ENCODE measurements at regions not wholly inside any gene's neighbourhood (a gene's known extent, or its start where the extent isn't known, plus 50 kb on each side); places are given as distances from the start of the nearest gene placed in this dataset.

DNA sequence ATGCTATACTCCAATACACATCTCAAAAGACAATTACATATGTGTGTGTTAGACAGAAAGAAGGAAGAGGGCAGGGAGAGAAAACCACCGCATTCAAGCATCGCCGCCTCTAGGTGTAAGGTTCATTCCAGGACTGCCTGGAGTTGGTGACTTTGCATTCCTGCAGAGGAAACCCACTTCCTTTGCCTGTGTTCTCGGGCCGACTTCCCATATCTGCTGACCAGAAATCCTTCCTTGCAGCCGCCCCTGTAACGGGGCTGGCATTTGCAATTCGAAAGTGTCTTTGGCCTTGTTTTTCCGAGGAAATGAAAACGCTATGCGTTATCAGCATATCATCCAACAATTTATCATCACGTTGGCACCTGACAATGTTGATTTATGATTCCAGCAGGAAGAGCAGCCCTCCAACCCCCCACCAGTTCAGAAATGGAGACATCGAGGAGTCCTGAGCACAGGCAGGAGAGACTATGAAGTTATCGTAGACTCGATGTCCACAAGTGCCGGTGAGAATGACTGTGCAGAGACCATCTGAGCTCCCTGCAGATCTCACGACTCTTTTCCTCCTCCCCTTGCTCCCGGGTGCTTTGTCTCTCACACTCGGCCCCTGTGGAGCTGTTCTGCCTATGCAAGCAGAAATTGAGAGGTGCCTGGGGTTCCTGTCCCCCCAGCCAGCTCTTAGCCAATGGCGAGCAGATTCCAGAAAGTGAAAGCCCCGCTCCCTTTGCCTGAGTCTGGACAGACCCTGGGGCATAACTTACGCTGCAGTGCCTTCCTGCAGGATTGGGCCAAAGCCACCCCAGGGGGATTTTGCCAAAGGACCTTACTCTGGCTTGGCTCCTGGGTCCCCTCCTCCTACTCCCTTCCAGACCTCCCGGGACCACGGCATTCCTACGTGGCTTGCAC lies 68.9 kb upstream of the FOXK1 start:
- no peak for DNase-seq (ENCODE audit: low read depth in 2 of 2)

DNA sequence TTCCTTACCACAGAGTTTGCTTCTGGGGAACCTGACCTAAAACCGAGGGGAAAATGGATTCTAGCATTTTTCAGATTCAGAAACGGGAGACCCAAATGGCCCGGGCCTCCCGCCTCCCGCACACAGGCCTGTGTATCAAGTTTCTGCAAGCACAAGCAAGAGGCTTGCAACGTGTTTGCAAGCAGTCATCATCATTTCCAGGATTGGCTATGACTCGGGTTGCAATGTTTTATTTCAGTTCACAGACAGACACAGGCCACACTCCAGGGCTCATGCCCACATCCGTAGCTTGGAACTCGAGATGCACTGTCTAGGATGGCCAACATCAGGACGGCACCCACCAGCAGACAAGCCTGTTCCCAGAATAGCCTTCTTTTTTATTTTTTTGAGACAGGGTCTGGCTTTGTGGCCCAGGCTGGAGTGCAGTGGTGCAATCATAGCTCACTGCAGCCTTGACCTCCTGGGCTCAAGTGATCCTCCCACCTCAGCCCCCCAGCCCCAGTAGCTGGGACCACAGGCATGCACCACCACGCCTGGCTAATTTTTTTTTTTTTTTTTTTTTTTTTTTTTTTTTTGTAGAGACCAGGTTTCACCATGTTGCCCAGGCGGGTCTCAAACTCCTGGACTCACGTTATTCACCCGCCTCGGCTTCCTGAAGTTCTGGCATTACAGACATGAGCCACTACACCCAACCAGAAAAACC lies 68.1 kb upstream of the FOXK1 start:
- no peak for DNase-seq (ENCODE audit: low read depth in 2 of 2)

DNA sequence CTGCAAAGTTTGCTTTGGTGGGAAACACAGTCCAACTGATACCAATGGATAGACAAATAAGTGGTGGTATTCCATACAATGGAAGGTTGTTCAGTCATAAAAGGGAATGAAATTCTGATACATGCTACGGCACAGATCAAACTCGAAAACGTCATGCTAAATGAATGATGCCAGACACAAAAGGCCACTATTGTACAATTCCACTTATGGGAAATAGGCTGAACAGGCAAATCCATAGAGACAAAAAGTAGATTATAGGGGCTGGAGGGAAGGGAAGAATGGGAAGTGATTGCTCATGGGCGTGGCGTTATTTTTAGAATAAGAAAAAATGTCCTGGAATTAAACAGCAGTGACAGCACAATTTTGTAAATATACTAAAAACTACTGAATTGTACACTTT lies 66.0 kb upstream of the FOXK1 start:
- no peak for DNase-seq (ENCODE audit: low read depth in 2 of 2)

DNA sequence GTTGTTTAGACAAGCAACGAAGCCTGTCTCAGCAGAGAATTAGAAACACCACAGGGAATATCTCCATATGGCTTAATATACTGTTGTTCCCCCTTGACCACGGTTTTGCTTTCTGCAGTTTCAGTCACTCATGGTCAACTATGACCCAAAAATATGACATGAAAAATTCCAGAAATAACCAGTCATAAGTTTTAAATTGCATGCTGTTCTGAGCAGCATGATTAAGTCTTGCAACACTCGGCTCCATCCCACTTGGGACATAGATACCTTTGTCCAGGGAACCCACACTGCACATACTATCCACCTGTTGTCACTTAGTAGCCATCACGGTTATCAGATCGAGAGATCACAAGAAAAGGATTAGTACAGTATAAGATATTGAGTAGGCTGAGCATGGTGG lies 60.7 kb upstream of the FOXK1 start:
- DNase-seq (ENCODE audit: low read depth in 2 of 2) = no peak

DNA sequence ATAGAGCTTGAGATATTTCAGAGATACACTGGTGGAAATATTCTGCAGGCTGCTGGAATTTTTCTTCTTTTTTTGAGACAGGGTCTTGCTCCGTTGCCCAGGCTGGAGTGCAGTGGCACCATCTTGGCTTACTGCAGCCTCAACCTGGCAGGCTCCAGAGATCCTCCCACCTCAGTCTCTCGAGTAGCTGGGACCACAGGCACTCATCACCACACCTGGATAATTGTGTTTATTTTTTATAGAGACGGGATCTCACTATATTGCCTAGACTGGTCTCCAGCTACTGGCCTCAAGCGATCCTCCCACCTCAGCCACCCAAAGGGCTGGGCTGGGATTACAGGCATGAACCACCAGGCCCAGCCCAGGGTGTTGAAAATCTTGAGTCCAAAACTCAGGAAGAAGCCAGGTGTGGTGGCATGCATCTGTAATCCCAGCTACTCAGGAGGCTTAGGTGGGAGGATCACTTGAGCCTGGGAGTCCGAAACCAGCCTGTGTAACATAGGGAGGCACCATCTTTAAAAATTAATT lies 55.7 kb upstream of the FOXK1 start:
- DNase-seq (ENCODE audit: low read depth in 2 of 2) = no peak

DNA sequence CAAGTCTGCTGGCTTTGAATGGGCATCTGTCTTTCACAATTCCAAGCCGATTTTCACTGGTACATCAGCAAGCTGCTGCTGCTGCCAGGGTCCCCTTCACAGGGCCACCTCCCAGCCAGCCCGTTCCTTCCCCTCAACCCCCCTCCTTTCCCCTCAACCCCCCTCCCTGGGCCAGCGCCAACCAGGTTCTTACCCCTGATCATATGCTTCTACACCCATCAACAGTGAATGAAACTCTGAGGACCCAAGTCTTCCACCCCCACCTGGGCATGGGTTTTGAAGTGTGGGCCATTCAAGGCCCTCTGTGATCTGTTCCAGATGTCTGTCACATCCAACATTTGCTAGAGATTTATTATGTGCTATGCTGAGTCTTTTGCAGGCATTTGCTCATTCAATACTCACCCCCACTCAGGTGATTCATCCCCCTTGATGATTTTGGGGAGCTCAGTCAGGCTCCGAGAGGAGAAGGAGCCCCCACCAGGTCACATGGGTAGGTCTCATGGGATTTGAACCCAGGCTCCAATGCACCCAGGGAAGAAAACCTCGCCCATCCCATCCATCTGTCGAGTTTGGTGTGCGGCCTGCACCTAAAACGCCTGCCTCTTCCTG lies 52.7 kb upstream of the FOXK1 start:
- no peak for DNase-seq (ENCODE audit: low read depth in 2 of 2)

DNA sequence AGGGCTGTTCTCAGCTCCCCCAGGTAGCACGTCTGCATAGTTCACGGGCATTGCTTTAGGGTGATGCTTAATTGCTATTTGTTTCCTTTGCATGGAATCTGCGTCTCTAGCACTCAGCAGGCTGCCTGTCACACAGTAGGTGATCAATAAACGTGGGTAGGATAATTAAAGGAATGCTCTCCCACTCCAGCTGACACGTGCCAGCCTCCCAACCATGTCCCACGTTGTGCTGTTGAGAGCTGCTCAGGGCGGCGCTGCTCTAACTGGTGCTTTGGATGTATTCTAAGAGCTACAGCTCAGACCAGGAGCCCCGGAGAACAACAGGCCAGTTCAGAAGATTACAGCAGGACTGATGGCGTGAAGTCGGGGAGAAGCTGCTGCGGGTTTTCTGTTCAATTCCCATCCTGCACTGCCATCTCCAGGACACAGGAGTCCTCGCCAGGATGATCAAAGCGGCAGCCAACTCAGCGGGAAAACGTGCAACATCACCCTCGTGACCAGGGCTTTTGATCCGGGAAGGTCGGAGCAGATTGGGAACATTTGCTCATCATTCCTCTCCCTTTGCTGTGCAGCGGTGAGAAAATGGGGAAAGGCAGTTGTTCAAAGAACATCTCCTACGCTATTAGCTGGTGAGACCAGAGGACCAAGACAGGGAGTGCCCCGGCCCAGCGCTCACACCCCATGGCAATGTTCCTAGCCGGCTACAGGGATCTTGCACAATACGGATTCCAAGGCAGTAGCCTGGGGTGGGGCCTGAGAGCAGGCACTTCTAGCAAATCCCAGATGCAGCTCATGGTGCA lies 50.5 kb upstream of the FOXK1 start:
- DNase-seq (ENCODE audit: low read depth in 2 of 2) = no peak
